ENCODE measurements at regions not wholly inside any gene's neighbourhood (a gene's known extent, or its start where the extent isn't known, plus 50 kb on each side); places are given as distances from the start of the nearest gene placed in this dataset.

- Histone ChIP-seq H4K8ac (replicated peaks; ENCODE audit: insufficient read length, low read depth, low read length) (no peak overlapping the region), H4K91ac (ENCODE audit: insufficient read length, low read depth, low read length) (no peak overlapping the region), H3K23ac (ENCODE audit: insufficient read length, low read depth, low read length) (no peak overlapping the region), H3K79me2 (ENCODE audit: insufficient read depth, low read length) (no peaks in the 10 kb centered on the region), H2BK20ac (ENCODE audit: low read depth, low read length, poor library complexity, severe bottlenecking) (no peak overlapping the region), H3K56ac (ENCODE audit: insufficient read length, low read depth, low read length) (no peak overlapping the region), H3K23me2 (ENCODE audit: insufficient read length, low read depth, low read length, poor library complexity, severe bottlenecking) (no peaks in the 10 kb centered on the region), H3T11ph (ENCODE audit: low read length) (no peak overlapping the region), H3K4me1 (ENCODE audit: insufficient read depth, low read length) (no peaks in the 10 kb centered on the region), H3K4me2 (ENCODE audit: insufficient read depth, insufficient read length, low read length) (no peak overlapping the region), H3K4ac (ENCODE audit: low read depth, low read length) (no peak overlapping the region), H3K9me3 (ENCODE audit: control insufficient read depth, low read depth, low read length) (no peaks in the 10 kb centered on the region), H2AFZ (ENCODE audit: low read length) (no peak overlapping the region), H2BK15ac (ENCODE audit: low read depth, low read length) (no peak overlapping the region), H3K14ac (ENCODE audit: insufficient read depth, low read length) (no peak overlapping the region), H3K9ac (ENCODE audit: extremely low read depth, insufficient read length, low read length) (no peak overlapping the region), H2BK5ac (ENCODE audit: insufficient read length, low read length) (no peak overlapping the region), H3K18ac (ENCODE audit: insufficient read length, low read depth, low read length) (no peak overlapping the region), H3K79me1 (ENCODE audit: insufficient read depth, low read depth, low read length, poor library complexity, severe bottlenecking) (no peaks in the 10 kb centered on the region), H2BK120ac (ENCODE audit: low read depth, low read length, poor library complexity, severe bottlenecking) (no peak overlapping the region), H2BK12ac (ENCODE audit: insufficient read length, low read depth, low read length) (no peak overlapping the region), H4K5ac (ENCODE audit: insufficient read length, low read depth, low read length) (no peak overlapping the region), H3K27me3 (ENCODE audit: insufficient read depth, low read length) (no peaks in the 10 kb centered on the region), H4K20me1 (ENCODE audit: control insufficient read depth, insufficient read depth, insufficient read length) (no peaks in the 10 kb centered on the region), H3K27ac (ENCODE audit: insufficient read length, low read depth, low read length) (no peak overlapping the region), H2AK5ac (ENCODE audit: insufficient read length, low read length) (no peak overlapping the region)
- Mint-ChIP-seq H3K27me3 (ENCODE audit: low read depth) (no peaks in the 10 kb centered on the region), H3K36me3 (ENCODE audit: insufficient read depth in 1 of 3, low read depth in 3 of 3) (no peaks in the 10 kb centered on the region), H3K4me1 (no peaks in the 10 kb centered on the region), H3K27ac (no peak overlapping the region), H3K4me3 (no peak overlapping the region), H3K9me3 (no peaks in the 10 kb centered on the region)
- no peak for DNase-seq
- no peak for TF ChIP-seq CTCF (conservative IDR thresholded peaks at IDR 0.05)
- WGBS (ENCODE audit: extremely low coverage, insufficient read length, low lambda C conversion rate) = no CpG with 5 or more reads among the region's 5 CpGs
These were observed 472.8 kb downstream of the TMA16 start for GRCh38 chr4:163967263-163967662.
